Neural progenitor cell (in vitro differentiated cells): ENCODE measurements at regions not wholly inside any gene's neighbourhood (a gene's known extent, or its start where the extent isn't known, plus 50 kb on each side); places are given as distances from the start of the nearest gene placed in this dataset.

ENCODE experiments used
- DNase-seq: peaks from one replicate; pipeline ENCODE4 v3.0.0-alpha.2; 2016; ENCODE audit warnings: low spot score
- H2AFZ ChIP-seq: fragments of 200-600 bp; sonication (generic); replicated peaks from 2 replicates; pipeline ENCODE4 v1.6.1; 2016; ENCODE audit warnings: antibody characterized with exemption
- H3F3A ChIP-seq: fragments of 200-600 bp; sonication (generic); 2 replicates; pipeline ENCODE4 v1.6.1; 2016; ENCODE audit warnings: antibody characterized with exemption, low read depth
- H3K27ac ChIP-seq: fragments of 200-600 bp; sonication (generic); 2 replicates; pipeline ENCODE4 v1.5.1; 2016; ENCODE audit warnings: mild to moderate bottlenecking
- H3K27me3 ChIP-seq: fragments of 200-600 bp; sonication (generic); 2 replicates; pipeline ENCODE4 v1.6.1; 2016; ENCODE audit warnings: mild to moderate bottlenecking, moderate library complexity
- H3K36me3 ChIP-seq: fragments of 200-600 bp; sonication (generic); 2 replicates; pipeline ENCODE4 v1.5.1; 2016
- H3K4me1 ChIP-seq: fragments of 200-600 bp; sonication (generic); 2 replicates; pipeline ENCODE4 v1.6.1; 2016; ENCODE audit warnings: mixed run types
- H3K4me2 ChIP-seq: fragments of 200-600 bp; sonication (generic); 2 replicates; pipeline ENCODE4 v1.6.1; 2016
- H3K4me3 ChIP-seq: fragments of 200-600 bp; sonication (generic); 2 replicates; pipeline ENCODE4 v1.5.1; 2016
- H3K79me2 ChIP-seq: fragments of 200-600 bp; sonication (generic); 2 replicates; pipeline ENCODE4 v1.6.1; 2016; ENCODE audit warnings: low read depth
- H3K9ac ChIP-seq: fragments of 200-600 bp; sonication (generic); 2 replicates; pipeline ENCODE4 v1.6.1; 2016
- H3K9me3 ChIP-seq: fragments of 200-600 bp; sonication (generic); 2 replicates; pipeline ENCODE4 v1.5.1; 2016; ENCODE audit warnings: low read depth
- H4K20me1 ChIP-seq: fragments of 200-600 bp; sonication (generic); 2 replicates; pipeline ENCODE4 v1.6.1; 2016; ENCODE audit warnings: low read depth
- H3K27ac Mint-ChIP-seq: 3 replicates; pipeline ENCODE4 v1.8.0; 2021; ENCODE audit warnings: mixed read lengths
- H3K27me3 Mint-ChIP-seq: 2 replicates; pipeline ENCODE4 v1.8.0; 2022; ENCODE audit warnings: low read depth, mild to moderate bottlenecking, inconsistent platforms, moderate library complexity, mixed read lengths; ENCODE audit not compliant: insufficient read depth
- H3K36me3 Mint-ChIP-seq: 3 replicates; pipeline ENCODE4 v1.8.0; 2021; ENCODE audit warnings: mixed read lengths
- H3K4me1 Mint-ChIP-seq: 3 replicates; pipeline ENCODE4 v1.8.0; 2021; ENCODE audit warnings: mixed read lengths
- H3K4me3 Mint-ChIP-seq: 3 replicates; pipeline ENCODE4 v1.8.0; 2021; ENCODE audit warnings: mild to moderate bottlenecking, moderate library complexity, mixed read lengths
- H3K9me3 Mint-ChIP-seq: 3 replicates; pipeline ENCODE4 v1.8.0; 2020; ENCODE audit warnings: mixed read lengths
- CTCF ChIP-seq: fragments of 200-600 bp; sonication (generic); IDR thresholded peaks from 2 replicates; pipeline ENCODE4 v1.5.1; 2017; ENCODE audit warnings: antibody characterized with exemption, mild to moderate bottlenecking
- EZH2 ChIP-seq: fragments of 200-600 bp; sonication (generic); IDR thresholded peaks from 2 replicates; pipeline ENCODE4 v1.6.1; 2017; ENCODE audit warnings: antibody characterized with exemption, mild to moderate bottlenecking, moderate library complexity
- EZH2phosphoT487 ChIP-seq: fragments of 200-600 bp; sonication (generic); IDR thresholded peaks from 2 replicates; pipeline ENCODE4 v1.6.1; 2017; ENCODE audit warnings: antibody characterized with exemption

GRCh38 chr6:168376120-168376519 lies 56.5 kb upstream of the DACT2 start:
- no peak overlapping the region for H3K4me3 ChIP-seq
- TF ChIP-seq EZH2 = no peak
- no peak for TF ChIP-seq CTCF
- TF ChIP-seq EZH2phosphoT487 = no peak
- H3K4me3 Mint-ChIP-seq = no peak overlapping the region

GRCh38 chr6:168376811-168377483 lies 57.4 kb upstream of the DACT2 start:
- Mint-ChIP-seq H3K4me3 (no peak overlapping the region), H3K4me1 (no peaks in the 10 kb centered on the region)
- H3K27ac ChIP-seq = no peak overlapping the region

More at GRCh38 chr6:168376120-168376519, 56.5 kb upstream of the DACT2 start:
- H4K20me1 ChIP-seq = no peaks in the 10 kb centered on the region
- H3K9ac ChIP-seq = no peak overlapping the region
- no peaks in the 10 kb centered on the region for H3K4me1 ChIP-seq
- DNase-seq = no peak
- H3K36me3 ChIP-seq = no peaks in the 10 kb centered on the region
- no peak overlapping the region for H3K4me2 ChIP-seq
- H3K27me3 ChIP-seq = no peaks in the 10 kb centered on the region
- Mint-ChIP-seq H3K9me3 (peaks cover 15% of the 10 kb centered on the region), H3K27ac (no peak overlapping the region), H3K27me3 (peaks cover 8% of the 10 kb centered on the region), H3K36me3 (no peaks in the 10 kb centered on the region), H3K4me1 (no peaks in the 10 kb centered on the region)
- H3K9me3 ChIP-seq = no peaks in the 10 kb centered on the region
- no peak overlapping the region for H3K27ac ChIP-seq
- no peaks in the 10 kb centered on the region for H3K79me2 ChIP-seq
- no peak overlapping the region for H2AFZ ChIP-seq
- H3F3A ChIP-seq = no peaks in the 10 kb centered on the region

GRCh38 chr6:168377484-168377855 lies 57.9 kb upstream of the DACT2 start:
- H2AFZ ChIP-seq = no peak overlapping the region
- H3K4me2 ChIP-seq = no peak overlapping the region
- no peak overlapping the region for H3K27ac ChIP-seq
- H3F3A ChIP-seq = no peaks in the 10 kb centered on the region
- H3K27me3 Mint-ChIP-seq = peaks cover 8% of the 10 kb centered on the region
- no peak overlapping the region for H3K4me3 ChIP-seq
- H3K79me2 ChIP-seq = no peaks in the 10 kb centered on the region
- H3K9me3 ChIP-seq = no peaks in the 10 kb centered on the region
- H3K4me1 ChIP-seq = no peaks in the 10 kb centered on the region
- TF ChIP-seq EZH2 = no peak
- TF ChIP-seq CTCF = no peak
- TF ChIP-seq EZH2phosphoT487 = no peak
- no peak overlapping the region for H3K27ac Mint-ChIP-seq
- no peak overlapping the region for H3K9ac ChIP-seq
- H3K4me3 Mint-ChIP-seq = no peak overlapping the region
- no peaks in the 10 kb centered on the region for H4K20me1 ChIP-seq
- no peaks in the 10 kb centered on the region for H3K27me3 ChIP-seq
- no peaks in the 10 kb centered on the region for H3K36me3 Mint-ChIP-seq
- peaks cover 19% of the 10 kb centered on the region for H3K9me3 Mint-ChIP-seq
- no peaks in the 10 kb centered on the region for H3K4me1 Mint-ChIP-seq
- no peak for DNase-seq
- no peaks in the 10 kb centered on the region for H3K36me3 ChIP-seq

More at GRCh38 chr6:168376811-168377483, 57.4 kb upstream of the DACT2 start:
- Histone ChIP-seq H2AFZ (no peak overlapping the region), H3F3A (no peaks in the 10 kb centered on the region), H3K79me2 (no peaks in the 10 kb centered on the region), H3K9ac (no peak overlapping the region), H4K20me1 (no peaks in the 10 kb centered on the region), H3K4me1 (no peaks in the 10 kb centered on the region), H3K36me3 (no peaks in the 10 kb centered on the region), H3K27me3 (no peaks in the 10 kb centered on the region), H3K9me3 (no peaks in the 10 kb centered on the region), H3K4me2 (no peak overlapping the region), H3K4me3 (no peak overlapping the region)
- Mint-ChIP-seq H3K36me3 (no peaks in the 10 kb centered on the region), H3K27me3 (peaks cover 8% of the 10 kb centered on the region), H3K9me3 (peaks cover 19% of the 10 kb centered on the region), H3K27ac (no peak overlapping the region)
- DNase-seq = no peak
- TF ChIP-seq EZH2phosphoT487 (no peak), CTCF (no peak), EZH2 (no peak)
